ENCODE measurements at regions not wholly inside any gene's neighbourhood (a gene's known extent, or its start where the extent isn't known, plus 50 kb on each side); places are given as distances from the start of the nearest gene placed in this dataset.

GRCh38 chr18:72601481-72601880 lies 57.3 kb upstream of the CBLN2 start:
- no peak for DNase-seq (ENCODE audit: low spot score)

All from H4 (cell line).